ENCODE measurements at regions not wholly inside any gene's neighbourhood (a gene's known extent, or its start where the extent isn't known, plus 50 kb on each side); places are given as distances from the start of the nearest gene placed in this dataset.

GRCh38 chr3:153577059-153577736 lies 415.2 kb downstream of the RAP2B start:
- no peak for TF ChIP-seq CTCF (conservative IDR thresholded peaks at IDR 0.05; ENCODE audit: low read depth, low read length)
- TF ChIP-seq EZH2 (IDR thresholded peaks at IDR 0.05; ENCODE audit: borderline replicate concordance, low read depth, low read length, poor library complexity, severe bottlenecking): no peak
